B cell (primary cell): ENCODE measurements at regions not wholly inside any gene's neighbourhood (a gene's known extent, or its start where the extent isn't known, plus 50 kb on each side); places are given as distances from the start of the nearest gene placed in this dataset.

ENCODE experiments used
- ATAC-seq: fragments of 200-7000 bp; cut with Tn5 transposase; one replicate; pipeline ENCODE4 v1.10.0; 2021; ENCODE audit warnings: low read depth, mild to moderate bottlenecking, moderate number of reproducible peaks, moderate library complexity
- CTCF ChIA-PET: fragments of 350-600 bp; sonication (Branson Sonifier 250); formaldehyde crosslinking; loops from one replicate; lab custom pipeline; 2021; ENCODE audit warnings: antibody characterized with exemption, inconsistent platforms; lab: Charles Lee
- POLR2A ChIA-PET: fragments of 350-600 bp; sonication (Branson Sonifier 250); formaldehyde crosslinking; loops from one replicate; lab custom pipeline; 2021; ENCODE audit warnings: antibody characterized with exemption; lab: Charles Lee
- DNase-seq: peaks from one replicate; pipeline ENCODE4 v3.0.0; 2013
- H2AFZ ChIP-seq: 2 replicates; pipeline ENCODE4 v1.6.1; 2012; ENCODE audit warnings: mild to moderate bottlenecking, low read depth, low read length; ENCODE audit not compliant: insufficient read depth, poor library complexity, severe bottlenecking
- H3K27ac ChIP-seq, 2 donors: 1 replicate in 1 of 2; 2 replicates in 1 of 2; pipeline ENCODE4 v1.5.1; 2012 to 2013; ENCODE audit warnings: low read length in 2 of 2, mild to moderate bottlenecking in 2 of 2, moderate library complexity in 1 of 2
- H3K27me3 ChIP-seq, 4 experiments: fragments of 200-600 bp in 1 of 4; sonication (generic) in 1 of 4; replicated peaks in 1 of 4; 1 replicate in 2 of 4; 2 replicates in 2 of 4; pipeline versions ENCODE4 v1.6.1 to v1.7.0; 2013 to 2016; ENCODE audit warnings: low read length in 3 of 4, mild to moderate bottlenecking in 2 of 4, mixed read lengths in 1 of 4, moderate library complexity in 1 of 4; ENCODE audit not compliant: insufficient read depth in 4 of 4, control insufficient read depth in 3 of 4; ENCODE audit errors: control extremely low read depth in 1 of 4
- H3K36me3 ChIP-seq, 2 experiments: replicated peaks in 1 of 2; 1 replicate in 1 of 2; 2 replicates in 1 of 2; pipeline versions ENCODE4 v1.6.1 to v1.7.1; 2013; ENCODE audit warnings: low read length in 1 of 2; ENCODE audit not compliant: insufficient read depth in 2 of 2, control insufficient read depth in 1 of 2; ENCODE audit errors: control extremely low read depth in 1 of 2, extremely low read depth in 1 of 2
- H3K4me1 ChIP-seq, 2 donors: fragments of 200-600 bp in 1 of 2; sonication (generic) in 1 of 2; 1 replicate in 1 of 2; 2 replicates in 1 of 2; pipeline versions ENCODE4 v1.5.1 to v1.6.1; 2013 to 2017; ENCODE audit warnings: low read length in 2 of 2; ENCODE audit not compliant: control insufficient read depth in 2 of 2, insufficient read depth in 2 of 2
- H3K4me2 ChIP-seq: replicated peaks from 2 replicates; pipeline ENCODE3; 2012; ENCODE audit warnings: mild to moderate bottlenecking, low read depth, low read length; ENCODE audit not compliant: poor library complexity, severe bottlenecking
- H3K4me3 ChIP-seq, 5 experiments: fragments of 200-600 bp in 1 of 5; sonication (generic) in 1 of 5; 1 replicate in 3 of 5; 2 replicates in 2 of 5; pipeline versions ENCODE4 v1.5.1 to v1.7.0; 2011 to 2016; ENCODE audit warnings: low read length in 4 of 5, mild to moderate bottlenecking in 4 of 5, low read depth in 2 of 5, control low read depth in 1 of 5, moderate library complexity in 1 of 5; ENCODE audit not compliant: insufficient read depth in 1 of 5; ENCODE audit errors: control extremely low read depth in 1 of 5, extremely low read depth in 1 of 5
- H3K79me2 ChIP-seq: fragments of 200-600 bp; sonication (generic); one replicate; pipeline ENCODE4 v1.6.0; 2016; ENCODE audit warnings: low read length; ENCODE audit not compliant: control insufficient read depth, insufficient read depth
- H3K9ac ChIP-seq: fragments of 200-600 bp; sonication (generic); 2 replicates; pipeline ENCODE4 v1.6.1; 2017; ENCODE audit warnings: mild to moderate bottlenecking, low read length, moderate library complexity
- H3K9me3 ChIP-seq, 3 donors: one replicate each; pipeline versions ENCODE4 v1.6.1 to v1.7.1; 2013; ENCODE audit warnings: low read length in 2 of 3; ENCODE audit not compliant: control insufficient read depth in 2 of 3, insufficient read depth in 1 of 3; ENCODE audit errors: control extremely low read depth in 1 of 3
- H4K20me1 ChIP-seq: 2 replicates; pipeline ENCODE4 v1.6.0; 2012; ENCODE audit warnings: mild to moderate bottlenecking, low read length; ENCODE audit not compliant: insufficient read depth, control insufficient read depth, poor library complexity, severe bottlenecking
- H3K27ac Mint-ChIP-seq: one replicate; pipeline ENCODE4 v1.8.0; 2021; ENCODE audit warnings: mixed read lengths
- H3K27me3 Mint-ChIP-seq: one replicate; pipeline ENCODE4 v1.8.0; 2021; ENCODE audit warnings: mixed read lengths
- H3K4me1 Mint-ChIP-seq: one replicate; pipeline ENCODE4 v1.8.0; 2021; ENCODE audit warnings: mixed read lengths
- H3K4me3 Mint-ChIP-seq: one replicate; pipeline ENCODE4 v1.8.0; 2021; ENCODE audit warnings: mixed read lengths
- H3K9me3 Mint-ChIP-seq: one replicate; pipeline ENCODE4 v1.8.0; 2022; ENCODE audit warnings: mixed read lengths; ENCODE audit not compliant: insufficient read depth
- EZH2 ChIP-seq: IDR thresholded peaks from 2 replicates; pipeline ENCODE4 v1.6.1; 2012; ENCODE audit warnings: borderline replicate concordance, low read depth, mild to moderate bottlenecking, moderate library complexity, low read length; ENCODE audit not compliant: insufficient read depth, poor library complexity, severe bottlenecking
- WGBS: methylation state at CpG from one replicate; pipeline ENCODE4 v1.1.5; 2013; ENCODE audit warnings: missing lambda C conversion rate; ENCODE audit not compliant: insufficient coverage; 5-methylcytosine and 5-hydroxymethylcytosine counted together
- intact Hi-C: fragments of 100-400 bp; cut with micrococcal nuclease; formaldehyde crosslinking; loops from one replicate; pipeline ENCODE4 v1.10.0; 2022
- TF ChIP-seq, protein P1 (sequence below): fragments of 200-600 bp; IDR thresholded peaks from one replicate; pipeline ENCODE4 v1.8.0; 2022; ENCODE audit warnings: antibody characterized with exemption, mild to moderate bottlenecking

- no peak for TF ChIP-seq EZH2
- TF ChIP-seq, protein P1, sequence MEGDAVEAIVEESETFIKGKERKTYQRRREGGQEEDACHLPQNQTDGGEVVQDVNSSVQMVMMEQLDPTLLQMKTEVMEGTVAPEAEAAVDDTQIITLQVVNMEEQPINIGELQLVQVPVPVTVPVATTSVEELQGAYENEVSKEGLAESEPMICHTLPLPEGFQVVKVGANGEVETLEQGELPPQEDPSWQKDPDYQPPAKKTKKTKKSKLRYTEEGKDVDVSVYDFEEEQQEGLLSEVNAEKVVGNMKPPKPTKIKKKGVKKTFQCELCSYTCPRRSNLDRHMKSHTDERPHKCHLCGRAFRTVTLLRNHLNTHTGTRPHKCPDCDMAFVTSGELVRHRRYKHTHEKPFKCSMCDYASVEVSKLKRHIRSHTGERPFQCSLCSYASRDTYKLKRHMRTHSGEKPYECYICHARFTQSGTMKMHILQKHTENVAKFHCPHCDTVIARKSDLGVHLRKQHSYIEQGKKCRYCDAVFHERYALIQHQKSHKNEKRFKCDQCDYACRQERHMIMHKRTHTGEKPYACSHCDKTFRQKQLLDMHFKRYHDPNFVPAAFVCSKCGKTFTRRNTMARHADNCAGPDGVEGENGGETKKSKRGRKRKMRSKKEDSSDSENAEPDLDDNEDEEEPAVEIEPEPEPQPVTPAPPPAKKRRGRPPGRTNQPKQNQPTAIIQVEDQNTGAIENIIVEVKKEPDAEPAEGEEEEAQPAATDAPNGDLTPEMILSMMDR, result no peak
- DNase-seq, result no peak
- Histone ChIP-seq H3K9ac (no peak overlapping the region), H3K4me3 (no peak overlapping the region), H3K4me1 (peaks cover 1 to 7% of the 10 kb centered on the region in 2 donors), H3K27ac (no peak overlapping the region), H3K9me3 (peaks cover 0 to 7% (median 0%) of the 10 kb centered on the region in 3 donors), H3K4me2 (no peak overlapping the region), H3K79me2 (no peaks in the 10 kb centered on the region), H3K27me3 (peaks cover 0 to 86% (median 32%) of the 10 kb centered on the region in 4 experiments), H2AFZ (no peak overlapping the region), H3K36me3 (no peaks in the 10 kb centered on the region), H4K20me1 (no peaks in the 10 kb centered on the region)
- no peaks in the 10 kb centered on the region for H3K9me3 Mint-ChIP-seq
- WGBS, result 53% methylated on average over 5 of the region's 8 CpGs
- POLR2A ChIA-PET, result no interaction called here
- no peak overlapping the region for H3K27ac Mint-ChIP-seq
- H3K27me3 Mint-ChIP-seq, result peaks cover 78% of the 10 kb centered on the region
- no peak for ATAC-seq
- peaks cover 8% of the 10 kb centered on the region for H3K4me1 Mint-ChIP-seq
- intact Hi-C loops, result no loop called here
- H3K4me3 Mint-ChIP-seq, result no peak overlapping the region
- CTCF ChIA-PET, result no interaction called here
These were observed 59.4 kb upstream of the TAC4 start for GRCh38 chr17:49907279-49907678.

- H3K79me2 ChIP-seq, result no peaks in the 10 kb centered on the region
- H2AFZ ChIP-seq, result no peak overlapping the region
- 63% methylated on average over 16 of the region's 23 CpGs for WGBS
- H3K4me3 Mint-ChIP-seq, result no peak overlapping the region
- ChIA-PET CTCF (interaction anchor here (1.4 to 1.5 kb wide), 2 partner anchors 87 to 89 kb away, joined by 4 to 5 read pairs; no protein-coding TSS in a partner anchor), POLR2A (no interaction called here)
- no peak overlapping the region for H3K27ac Mint-ChIP-seq
- no peak overlapping the region for H3K4me2 ChIP-seq
- no peak overlapping the region for H3K27ac ChIP-seq
- peaks cover 0 to 78% (median 22%) of the 10 kb centered on the region in 4 experiments for H3K27me3 ChIP-seq
- TF ChIP-seq EZH2, result no peak
- TF ChIP-seq, protein P1, result no peak
- H3K36me3 ChIP-seq, result no peaks in the 10 kb centered on the region
- ATAC-seq (no peak), DNase-seq (no peak)
- intact Hi-C loops, result no loop called here
- no peak overlapping the region for H3K9ac ChIP-seq
- no peaks in the 10 kb centered on the region for H3K9me3 Mint-ChIP-seq
- H3K4me3 ChIP-seq, result no peak overlapping the region
- peaks cover 0 to 7% (median 0%) of the 10 kb centered on the region in 3 donors for H3K9me3 ChIP-seq
- H3K4me1 ChIP-seq, result peaks cover 0 to 6% of the 10 kb centered on the region in 2 donors
- peaks cover 2% of the 10 kb centered on the region for H3K4me1 Mint-ChIP-seq
- peaks cover 78% of the 10 kb centered on the region for H3K27me3 Mint-ChIP-seq
- H4K20me1 ChIP-seq, result no peaks in the 10 kb centered on the region
These were observed 59.9 kb upstream of the DLX4 start for GRCh38 chr17:49908782-49909714.
